NCI-H446 (cell line): ENCODE measurements at regions not wholly inside any gene's neighbourhood (a gene's known extent, or its start where the extent isn't known, plus 50 kb on each side); places are given as distances from the start of the nearest gene placed in this dataset.
"Not testable (repeated sequence)": the region's sequence is repeated elsewhere in the genome, so short reads cannot be mapped to it uniquely, and the experiment has no call there.

Experiments
- DNase-seq, 2 experiments: peaks; one replicate each; lab custom pipeline; 2025; lab: John Stamatoyannopoulos, UW

- not testable (repeated sequence) for DNase-seq
These were observed 828.8 kb downstream of the TMEM121 start for GRCh38 chr14:106355007-106355791.

- DNase-seq, result not testable (repeated sequence)
These were observed 829.7 kb downstream of the TMEM121 start for GRCh38 chr14:106355881-106356642.

GRCh38 chr14:106356643-106356930, 830.2 kb downstream of the TMEM121 start:
- not testable (repeated sequence) for DNase-seq

- DNase-seq, result not testable (repeated sequence)
These were observed 832.9 kb downstream of the TMEM121 start for GRCh38 chr14:106359157-106359887.

GRCh38 chr14:106365371-106365770, 839.0 kb downstream of the TMEM121 start:
- DNase-seq, result not testable (repeated sequence)

- not testable (repeated sequence) for DNase-seq
These were observed 839.5 kb downstream of the TMEM121 start for GRCh38 chr14:106365894-106366293.

- not testable (repeated sequence) for DNase-seq
These were observed 840.6 kb downstream of the TMEM121 start for GRCh38 chr14:106366971-106367370.

GRCh38 chr14:106369456-106369855, 843.1 kb downstream of the TMEM121 start:
- not testable (repeated sequence) for DNase-seq

GRCh38 chr14:106372870-106373652, 846.7 kb downstream of the TMEM121 start:
- peak in 1 of 2 experiments; percentile 56 for DNase-seq

GRCh38 chr14:106373653-106374110, 847.3 kb downstream of the TMEM121 start:
- not testable (repeated sequence) for DNase-seq

- no peak for DNase-seq
These were observed 851.0 kb downstream of the TMEM121 start for GRCh38 chr14:106377432-106377831.

GRCh38 chr14:106378191-106378590, 851.8 kb downstream of the TMEM121 start:
- no peak for DNase-seq

- no peak for DNase-seq
These were observed 854.4 kb downstream of the TMEM121 start for GRCh38 chr14:106380740-106381139.

- not testable (repeated sequence) for DNase-seq
These were observed 862.8 kb downstream of the TMEM121 start for GRCh38 chr14:106389186-106389585.

- DNase-seq, result no peak
These were observed 864.0 kb downstream of the TMEM121 start for GRCh38 chr14:106390401-106390800.

- DNase-seq, result no peak
These were observed 864.6 kb downstream of the TMEM121 start for GRCh38 chr14:106390947-106391346.

GRCh38 chr14:106393742-106394141, 867.4 kb downstream of the TMEM121 start:
- no peak for DNase-seq

GRCh38 chr14:106395456-106396050, 869.2 kb downstream of the TMEM121 start:
- no peak for DNase-seq

GRCh38 chr14:106396999-106397398, 870.6 kb downstream of the TMEM121 start:
- DNase-seq, result no peak

- DNase-seq, result not testable (repeated sequence)
These were observed 872.5 kb downstream of the TMEM121 start for GRCh38 chr14:106398931-106399331.

- not testable (repeated sequence) for DNase-seq
These were observed 874.9 kb downstream of the TMEM121 start for GRCh38 chr14:106401316-106401715.
